GF-D8 (cell line): ENCODE measurements at regions not wholly inside any gene's neighbourhood (a gene's known extent, or its start where the extent isn't known, plus 50 kb on each side); places are given as distances from the start of the nearest gene placed in this dataset.
A peak's percentile ranks its signal among the peaks of the same experiment; 100 is the strongest.
"Not testable (repeated sequence)": the region's sequence is repeated elsewhere in the genome, so short reads cannot be mapped to it uniquely, and the experiment has no call there.

Source experiments
- DNase-seq: peaks from one replicate; lab custom pipeline; 2025; lab: John Stamatoyannopoulos, UW

DNA sequence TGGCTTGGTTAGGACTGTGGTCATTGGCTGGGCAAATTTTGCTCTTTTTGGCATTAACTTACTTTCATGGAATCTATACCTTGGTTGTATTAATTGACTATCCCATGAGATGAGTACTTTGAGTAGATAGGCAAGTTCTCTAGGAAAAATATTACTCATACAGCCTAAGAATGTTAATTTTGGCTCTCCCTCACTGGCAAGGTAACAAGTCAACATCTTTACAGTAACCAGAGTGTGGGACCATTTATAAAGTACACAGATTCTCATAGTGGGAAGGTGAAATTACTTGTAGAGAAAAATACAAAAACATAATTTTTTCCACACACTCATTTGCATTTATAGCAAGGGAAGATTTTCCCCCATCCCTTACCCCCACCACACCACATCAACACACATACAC lies 154.6 kb upstream of the ZNF608 start:
- no peak for DNase-seq

GRCh38 chr5:124902097-124902821 lies 155.8 kb upstream of the ZNF608 start:
- DNase-seq, result peak; percentile 36

DNA sequence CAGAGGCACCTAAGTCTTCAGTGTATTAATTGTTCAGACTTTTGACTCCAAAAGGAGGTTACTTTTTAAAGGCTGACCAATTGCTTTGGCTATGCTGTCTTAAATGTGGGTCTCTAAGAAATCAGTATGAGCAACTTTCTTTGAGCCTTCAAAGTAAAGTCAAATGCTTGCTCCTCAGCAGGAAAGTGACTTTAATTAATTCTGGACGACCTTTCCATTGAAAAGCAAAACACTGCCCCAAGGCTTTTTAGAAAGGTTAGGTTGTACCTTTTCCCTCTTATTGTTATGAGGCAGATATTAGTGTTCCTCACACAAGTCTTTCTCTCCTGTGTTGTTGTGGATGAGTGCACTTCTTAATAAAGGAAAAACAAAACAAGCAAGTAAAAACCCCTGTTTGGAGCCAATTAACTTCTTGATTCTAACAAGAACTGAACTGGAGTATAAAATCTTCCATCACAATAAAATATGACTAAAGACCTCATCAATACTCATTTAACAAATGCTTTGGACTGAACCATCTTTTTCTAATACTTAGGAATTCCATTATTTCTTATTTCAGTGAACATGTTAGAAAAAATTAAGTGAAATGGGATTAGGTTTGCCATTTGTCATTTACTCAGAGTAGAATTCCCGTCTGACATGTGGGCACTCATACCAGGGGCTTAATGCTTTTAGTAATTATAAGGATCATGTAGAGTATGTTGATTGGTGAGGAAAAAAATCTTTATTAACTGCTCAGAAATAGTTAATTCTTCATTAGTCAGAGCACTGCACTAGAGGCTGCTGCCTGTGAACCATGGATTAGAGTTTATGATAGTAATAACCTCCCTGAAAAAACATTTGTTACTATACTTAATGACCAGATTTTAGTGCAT lies 159.1 kb upstream of the ZNF608 start:
- DNase-seq, result no peak

- no peak for DNase-seq
These were observed 160.1 kb upstream of the ZNF608 start for GRCh38 chr5:124906339-124907097.

- DNase-seq, result no peak
These were observed 160.7 kb upstream of the ZNF608 start for GRCh38 chr5:124907098-124907644.

- no peak for DNase-seq
These were observed 162.4 kb upstream of the ZNF608 start for GRCh38 chr5:124908581-124909451.

DNA sequence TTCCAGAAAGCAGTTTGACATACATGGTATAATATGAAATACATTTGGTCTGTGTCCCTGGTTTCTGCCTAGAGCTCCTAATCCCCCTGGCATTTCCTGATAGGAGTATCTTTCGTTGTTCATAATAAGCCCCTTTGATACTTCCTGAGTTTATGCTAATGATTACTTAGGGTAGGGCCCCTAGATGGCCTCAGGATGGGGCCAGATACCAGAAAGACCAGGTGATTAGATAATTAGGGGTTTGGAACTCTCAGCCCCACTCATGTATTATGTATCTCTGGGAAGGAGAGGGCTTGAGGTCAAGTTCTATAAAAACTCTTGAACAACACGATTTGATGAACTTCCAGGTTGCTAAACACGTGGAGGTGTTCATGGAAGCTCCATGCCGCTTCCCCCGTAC lies 163.3 kb upstream of the ZNF608 start:
- DNase-seq, result no peak

GRCh38 chr5:124910354-124911016 lies 164.0 kb upstream of the ZNF608 start:
- no peak for DNase-seq

DNA sequence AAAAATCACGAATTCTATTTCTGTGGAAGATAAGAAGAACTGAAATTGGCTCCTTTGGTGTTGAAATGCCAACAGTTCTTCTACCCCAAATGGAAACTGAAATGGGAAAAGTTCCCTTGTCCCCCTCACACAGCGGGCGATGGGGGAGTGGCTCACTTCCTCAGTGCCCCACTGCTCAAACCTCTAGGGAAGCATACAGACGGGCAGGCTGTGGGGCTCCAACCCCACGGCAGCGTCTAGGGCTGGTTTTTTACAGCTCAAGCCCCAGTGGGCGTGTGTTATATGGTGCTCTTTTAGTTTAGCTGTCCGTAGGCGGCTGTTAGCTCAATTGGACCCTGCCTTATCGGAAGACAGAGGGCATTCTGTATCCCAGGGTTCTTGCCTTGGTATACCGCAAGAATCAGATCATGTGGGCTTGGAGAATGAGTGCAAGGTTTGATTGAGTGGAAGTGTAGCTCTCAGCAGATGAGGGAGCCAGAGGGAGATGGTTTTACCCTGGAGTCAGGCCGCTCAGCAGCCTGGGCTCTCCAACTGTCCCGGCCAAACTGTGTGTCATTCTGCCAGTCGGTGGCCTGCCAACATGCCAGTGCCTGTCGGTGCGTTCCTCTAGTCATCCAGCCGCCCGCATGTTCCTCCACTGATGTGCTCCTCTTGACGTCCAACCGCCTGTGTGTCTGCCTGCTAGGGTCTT lies 166.3 kb upstream of the ZNF608 start:
- DNase-seq, result no peak

DNA sequence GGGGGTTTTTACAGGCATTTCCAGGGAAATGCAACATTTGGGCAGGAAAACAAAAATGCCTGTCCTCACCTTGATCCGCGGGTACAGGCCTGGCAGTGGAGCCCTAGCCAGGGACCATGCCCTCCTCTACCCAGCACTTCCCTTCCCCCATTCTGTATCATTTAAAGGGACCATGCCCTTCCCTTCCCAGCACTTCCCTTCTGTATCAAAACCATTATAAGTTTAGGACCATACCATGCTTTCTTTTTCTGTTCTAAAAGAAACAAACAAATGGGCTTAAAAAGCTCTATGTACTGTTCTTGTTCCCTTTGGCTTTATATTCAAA lies 166.9 kb upstream of the ZNF608 start:
- DNase-seq, result no peak

GRCh38 chr5:124916313-124916712 lies 169.9 kb upstream of the ZNF608 start:
- DNase-seq, result not testable (repeated sequence)

GRCh38 chr5:124918618-124919017 lies 172.2 kb upstream of the ZNF608 start:
- no peak for DNase-seq

DNA sequence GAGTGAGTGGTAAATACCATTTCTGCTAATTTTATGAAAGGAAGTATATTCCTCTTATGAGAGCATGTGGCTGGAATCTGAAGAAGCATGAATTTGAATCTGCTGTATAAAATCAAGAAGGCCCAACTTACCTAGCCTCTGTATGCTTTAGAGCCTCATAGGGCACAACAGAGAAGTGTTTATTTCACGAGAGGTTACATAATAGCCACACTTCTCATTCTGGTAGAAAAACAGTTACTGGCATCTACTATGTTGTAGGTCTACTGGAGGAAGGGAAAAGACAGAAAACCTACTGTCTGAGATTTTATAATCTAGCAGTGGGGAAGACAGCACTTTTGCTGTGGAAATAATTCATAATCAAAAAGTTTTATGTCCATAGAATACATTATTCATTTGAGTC lies 172.6 kb upstream of the ZNF608 start:
- DNase-seq, result no peak

DNA sequence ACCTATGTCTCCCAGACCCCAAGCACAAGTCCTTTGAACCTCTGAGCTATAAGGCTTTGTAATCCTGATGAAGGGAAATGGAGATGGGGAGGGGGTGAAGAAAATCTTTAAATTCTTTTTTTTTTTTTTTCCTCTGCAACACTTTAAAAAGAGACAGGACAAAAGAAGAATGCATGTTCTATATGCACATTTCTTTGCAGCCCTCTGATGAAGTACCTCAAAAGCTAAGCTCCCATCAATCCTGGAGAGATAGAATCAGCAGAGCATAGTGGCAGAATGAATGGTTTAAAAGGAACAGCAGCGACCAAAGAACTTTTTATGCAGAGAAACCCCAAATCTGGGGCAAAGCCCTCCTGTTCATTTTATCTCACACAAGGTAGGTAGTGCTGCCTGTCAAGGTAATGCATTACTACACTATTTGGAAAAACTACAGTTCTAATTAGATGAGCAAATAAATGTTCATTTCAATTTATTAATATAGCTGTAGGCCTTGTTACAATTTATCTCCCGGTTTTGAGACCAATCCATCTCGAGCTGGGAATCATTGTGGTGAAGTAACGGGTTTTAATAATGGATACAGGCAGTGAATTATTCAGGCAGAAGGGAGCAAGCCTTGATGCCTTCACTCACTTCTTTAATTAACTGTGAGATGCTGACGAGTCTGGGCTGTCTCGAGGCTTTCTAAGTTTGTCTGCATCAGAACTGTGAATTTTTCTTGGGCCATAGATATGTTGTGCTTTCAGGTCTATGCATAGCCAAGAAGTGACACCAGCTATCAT lies 173.5 kb upstream of the ZNF608 start:
- no peak for DNase-seq

DNA sequence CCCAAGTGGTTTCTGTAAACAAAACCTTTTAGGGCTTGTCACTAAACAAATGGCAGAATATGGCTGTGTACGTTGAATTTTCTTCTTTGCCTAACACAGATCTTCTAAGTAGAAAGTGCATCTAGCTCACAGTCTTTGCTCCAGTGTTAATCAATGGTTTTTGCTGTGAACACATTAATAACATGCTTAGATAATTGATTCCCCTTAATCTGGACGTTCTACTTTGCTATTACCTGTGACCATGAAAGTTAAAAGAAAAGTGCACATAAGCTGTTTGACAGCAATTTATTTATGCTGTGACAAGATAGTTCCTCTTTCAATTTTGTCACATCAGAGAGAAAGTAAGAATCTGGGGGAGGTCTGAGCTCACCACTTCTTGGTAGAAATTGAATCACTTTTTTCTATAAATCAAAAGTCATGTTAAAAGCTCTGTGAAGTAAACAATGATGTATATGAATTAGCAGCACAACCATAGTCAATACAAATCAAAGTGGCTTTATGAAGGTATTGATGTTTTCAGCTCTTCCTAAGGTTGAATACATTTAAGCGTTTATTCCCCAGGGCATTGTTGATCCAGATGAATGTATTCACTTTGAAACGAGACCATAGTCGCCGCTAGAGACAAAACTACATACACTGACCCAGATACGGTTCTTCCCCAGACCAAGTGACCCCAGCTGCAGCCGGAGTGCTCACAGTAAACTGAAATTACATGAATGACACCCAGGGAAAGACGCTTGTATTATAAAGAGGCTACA lies 174.6 kb upstream of the ZNF608 start:
- no peak for DNase-seq

DNA sequence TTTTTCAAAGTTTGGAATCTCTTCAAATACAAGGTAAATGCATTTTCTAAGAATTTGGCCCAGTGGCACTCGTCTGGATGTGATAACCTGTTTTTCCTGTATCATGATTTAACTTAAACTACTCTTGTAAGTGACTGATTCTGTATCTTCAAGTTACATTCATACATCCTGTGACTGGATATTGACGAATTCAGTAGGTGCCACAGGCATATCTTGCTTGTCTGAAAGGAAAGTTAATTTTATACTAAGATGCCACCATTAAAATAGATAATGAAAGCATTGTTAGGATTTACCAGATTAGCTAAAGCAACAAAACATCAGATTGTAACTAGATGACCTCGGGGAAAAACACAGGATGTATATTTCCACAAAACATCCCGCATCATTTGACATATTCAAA lies 175.3 kb upstream of the ZNF608 start:
- no peak for DNase-seq

- DNase-seq, result no peak
These were observed 176.0 kb upstream of the ZNF608 start for GRCh38 chr5:124922255-124922975.

- no peak for DNase-seq
These were observed 176.7 kb upstream of the ZNF608 start for GRCh38 chr5:124923131-124923530.
